ENCODE measurements at regions not wholly inside any gene's neighbourhood (a gene's known extent, or its start where the extent isn't known, plus 50 kb on each side); places are given as distances from the start of the nearest gene placed in this dataset.

DNA sequence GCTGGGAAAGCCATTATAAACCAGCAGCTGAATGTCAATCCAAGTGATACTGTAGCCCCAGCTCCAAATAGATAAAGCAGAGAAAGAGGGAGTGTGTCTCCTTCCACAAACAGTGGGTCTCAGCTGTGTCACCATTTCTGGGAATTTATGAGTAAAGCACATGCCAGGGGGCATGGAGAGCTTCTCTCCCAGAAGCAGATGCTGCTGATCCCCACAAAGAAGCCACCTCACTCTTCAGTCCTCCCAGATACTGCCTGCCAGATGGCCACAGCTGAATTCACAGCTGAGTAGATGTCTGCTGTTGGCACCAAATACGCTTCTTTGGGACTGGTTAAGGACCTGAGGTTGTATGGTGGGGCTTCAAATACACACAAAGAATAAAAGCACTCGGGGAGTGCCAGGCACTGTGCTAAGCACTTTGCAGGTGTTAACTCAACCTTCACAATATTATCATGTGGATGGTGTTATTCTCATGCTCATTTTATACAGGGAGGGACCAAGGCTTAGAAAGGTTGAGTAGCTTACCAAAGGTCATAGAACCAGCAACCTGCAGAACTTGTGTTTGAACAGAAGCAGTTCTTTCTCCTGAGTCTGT is 298.3 kb downstream of the CDH11 start:
- DNase-seq (ENCODE audit: low read depth) = no peak

DNA sequence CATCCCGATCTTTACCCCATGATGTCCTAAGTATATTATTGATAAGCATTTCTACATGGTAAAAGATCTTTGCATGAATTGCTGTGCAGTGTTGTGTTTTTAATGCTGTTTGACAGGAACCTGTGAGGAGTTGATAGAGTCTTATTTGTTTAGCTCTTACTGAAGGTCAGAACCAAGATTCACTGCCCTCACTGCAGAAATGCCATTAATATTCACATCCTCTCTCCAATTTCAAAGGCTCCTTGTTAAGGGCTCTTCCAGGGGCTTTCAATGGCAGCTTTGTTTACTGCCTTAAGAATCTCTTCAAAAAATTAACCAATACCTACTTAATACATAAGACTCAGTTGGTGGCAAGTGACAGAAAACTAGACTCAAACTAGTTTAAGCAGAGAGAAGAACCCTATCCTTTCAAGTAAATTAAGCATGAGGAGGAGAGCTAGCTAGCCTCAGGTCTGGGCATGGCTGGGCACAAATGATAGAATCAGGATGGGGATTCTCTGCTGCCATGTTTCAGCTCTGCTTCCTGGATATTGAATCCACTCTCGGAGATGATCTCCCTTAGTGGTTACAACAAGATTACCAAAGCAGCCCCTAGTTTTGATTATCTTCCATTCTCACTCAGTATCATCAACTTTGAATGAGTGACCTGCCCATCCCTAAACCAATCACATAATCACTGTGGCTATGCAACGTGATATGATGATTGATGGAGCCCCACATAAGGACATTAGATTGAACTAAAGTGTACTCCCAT is 311.8 kb downstream of the CDH11 start:
- DNase-seq (ENCODE audit: low read depth) = no peak

DNA sequence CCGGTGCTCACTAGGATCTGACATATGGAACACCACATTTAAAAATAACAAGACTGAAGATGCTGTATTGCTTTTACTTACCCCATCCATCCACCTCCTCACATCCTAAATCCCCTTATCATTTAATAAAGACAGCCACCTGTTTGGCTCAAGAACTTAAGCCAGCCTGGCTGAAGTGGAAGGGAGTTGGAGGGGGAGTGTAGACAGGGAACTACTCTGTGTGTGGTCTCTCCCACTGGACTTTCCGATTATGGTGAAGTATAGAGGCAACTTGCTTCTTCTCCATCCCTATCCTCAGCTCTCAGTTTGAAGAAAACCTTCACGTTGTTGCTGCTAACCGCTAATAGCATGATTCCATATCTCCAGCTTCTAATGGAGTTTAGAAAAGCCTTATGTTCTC is 313.4 kb downstream of the CDH11 start:
- no peak for DNase-seq (ENCODE audit: low read depth)

DNA sequence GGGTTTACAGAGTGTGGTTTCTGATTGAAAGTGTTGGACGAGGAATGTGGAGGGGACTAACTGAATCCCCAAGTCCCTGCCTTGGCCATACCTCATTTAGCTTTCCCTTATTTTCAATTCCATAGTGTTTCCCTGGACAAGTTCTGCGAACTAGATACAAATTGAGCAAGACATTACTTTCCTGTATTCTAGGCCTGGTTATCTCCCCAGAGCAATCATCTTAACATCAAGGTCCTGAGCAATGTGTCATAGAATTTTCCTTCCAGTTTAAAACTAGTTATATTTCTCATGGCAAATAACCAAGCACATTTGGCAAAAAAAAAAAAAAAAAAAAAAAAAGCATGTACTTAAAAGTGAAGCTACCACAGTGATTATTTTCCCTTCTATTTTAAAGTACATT is 330.1 kb downstream of the CDH11 start:
- DNase-seq (ENCODE audit: low read depth) = no peak

DNA sequence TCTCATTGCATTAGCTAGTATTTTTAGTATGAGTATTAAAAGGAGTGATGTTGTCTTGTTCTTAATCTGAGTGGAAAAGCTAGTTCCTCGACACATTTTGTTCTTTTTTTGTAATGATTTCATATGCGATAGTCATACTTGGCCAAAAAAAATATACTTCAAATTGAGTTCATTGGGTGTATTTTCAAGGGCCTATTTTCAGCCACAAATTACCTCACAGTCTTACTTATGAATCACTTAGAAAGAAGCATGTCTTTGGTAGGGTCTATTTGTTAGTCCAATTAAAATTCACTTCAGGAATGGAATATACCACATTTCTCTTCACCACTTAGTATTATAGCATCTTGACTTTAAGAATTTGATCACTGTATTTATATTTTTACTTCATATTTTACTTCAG is 337.2 kb downstream of the CDH11 start:
- DNase-seq (ENCODE audit: low read depth) = no peak

DNA sequence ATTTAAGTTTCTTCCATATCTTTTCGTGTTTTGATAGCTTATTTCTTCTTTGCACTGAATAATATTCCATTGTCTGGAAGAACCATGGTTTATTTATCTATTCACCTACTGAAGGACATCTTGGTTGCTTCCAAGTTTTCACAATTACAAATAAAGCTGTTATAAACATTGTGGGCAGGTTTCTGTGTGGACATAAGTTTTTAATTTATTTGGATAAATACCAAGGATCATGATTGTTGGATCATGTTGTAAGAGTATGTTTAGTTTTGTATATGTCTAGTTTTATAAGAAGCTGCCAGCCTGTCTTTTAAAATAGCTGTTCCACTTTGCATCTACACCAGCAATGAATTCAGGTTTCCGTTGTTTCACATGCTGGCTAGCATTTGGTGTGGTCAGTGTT is 339.4 kb downstream of the CDH11 start:
- no peak for DNase-seq (ENCODE audit: low read depth)

DNA sequence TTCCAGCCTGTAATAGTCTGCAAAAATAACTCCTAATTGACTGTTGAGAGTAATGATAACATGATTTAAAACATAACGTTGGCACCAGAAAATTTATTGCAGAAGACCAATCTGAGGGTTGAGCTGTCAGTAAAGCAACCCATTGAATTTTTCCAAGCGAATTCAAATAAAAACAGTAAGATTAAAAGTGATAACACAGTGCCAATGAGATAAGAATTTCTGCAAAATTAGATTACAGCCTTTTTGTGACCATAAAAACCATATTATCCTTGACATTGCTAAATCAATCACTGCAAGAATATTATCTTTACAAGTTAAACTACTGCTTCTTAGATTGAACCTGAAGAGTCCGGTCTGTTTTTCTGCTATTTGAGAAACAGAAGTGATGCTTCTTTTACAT is 341.4 kb downstream of the CDH11 start:
- no peak for DNase-seq (ENCODE audit: low read depth)

DNA sequence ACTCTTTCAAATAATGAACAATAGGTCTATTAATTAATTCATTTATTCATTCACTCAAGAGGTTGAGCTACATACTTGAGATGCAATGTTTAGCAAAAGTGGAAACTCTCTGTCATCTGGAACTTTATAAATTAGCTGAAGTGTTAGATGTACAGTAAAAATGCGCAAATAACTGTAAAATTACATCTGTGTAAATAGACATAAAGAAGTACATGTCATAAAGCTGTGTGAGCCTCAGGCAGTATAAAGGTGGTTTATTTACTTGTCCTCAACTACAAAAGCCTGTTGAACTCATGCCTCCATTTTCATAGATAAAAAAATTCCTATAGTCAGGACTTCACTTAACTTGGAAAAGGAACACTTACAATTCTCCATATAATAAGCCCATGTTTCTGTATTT is 343.1 kb downstream of the CDH11 start:
- no peak for DNase-seq (ENCODE audit: low read depth)

DNA sequence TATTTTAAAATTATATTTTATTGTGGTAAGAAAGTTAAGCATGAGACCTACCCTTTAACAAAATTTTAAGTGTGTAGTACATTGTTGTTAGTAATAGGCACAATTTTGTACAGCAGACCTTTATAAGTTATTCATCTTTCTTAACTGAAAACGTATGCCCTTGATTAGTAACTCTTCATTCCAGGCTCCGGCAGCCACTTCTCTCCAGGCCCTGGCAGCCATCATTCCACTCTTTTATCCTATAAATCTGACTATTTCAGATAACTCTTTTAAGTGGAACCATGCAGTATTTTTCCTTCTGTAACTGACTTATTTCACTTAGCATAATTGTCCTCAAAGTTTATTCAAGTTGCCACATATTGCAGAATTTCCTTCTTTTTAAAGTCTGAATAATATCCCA is 348.2 kb downstream of the CDH11 start:
- no peak for DNase-seq (ENCODE audit: low read depth)

DNA sequence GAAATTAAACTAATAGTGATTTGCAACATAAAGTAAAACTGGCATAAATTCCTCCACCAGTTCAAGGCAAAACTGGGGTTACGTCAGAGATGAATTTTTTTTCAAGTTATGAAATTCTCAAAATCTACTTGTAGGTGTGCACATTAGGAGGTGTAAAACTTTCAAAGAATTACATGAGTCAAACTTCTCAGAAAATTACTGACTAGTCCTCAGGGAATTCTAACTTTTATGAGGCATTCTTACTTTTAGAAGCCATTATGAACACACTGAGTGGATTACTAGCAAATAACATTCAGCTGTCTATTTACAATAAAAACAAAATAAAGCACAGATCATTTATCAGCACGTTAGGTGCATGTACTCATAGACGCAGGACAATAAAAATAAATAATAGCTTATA is 348.7 kb downstream of the CDH11 start:
- no peak for DNase-seq (ENCODE audit: low read depth)

DNA sequence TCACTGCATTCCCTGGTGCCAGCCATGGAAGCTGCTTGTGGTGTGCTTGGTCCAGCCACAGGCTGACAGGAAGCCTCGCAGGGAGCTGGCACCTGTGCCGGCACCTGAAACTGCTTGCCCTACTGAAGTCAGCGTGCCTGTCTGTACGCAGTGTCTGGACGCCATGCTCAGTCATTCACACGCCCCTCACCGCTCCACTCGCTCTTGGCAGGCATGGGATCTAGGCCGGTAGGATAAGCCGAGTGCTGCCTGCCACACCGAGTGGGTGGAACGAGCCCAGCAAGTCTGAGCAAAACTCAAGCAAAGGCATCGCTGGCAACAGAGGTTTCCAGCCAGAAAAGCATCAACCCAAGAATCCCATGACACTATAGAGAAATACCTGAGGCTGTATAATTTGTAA is 350.6 kb downstream of the CDH11 start:
- DNase-seq (ENCODE audit: low read depth) = no peak

DNA sequence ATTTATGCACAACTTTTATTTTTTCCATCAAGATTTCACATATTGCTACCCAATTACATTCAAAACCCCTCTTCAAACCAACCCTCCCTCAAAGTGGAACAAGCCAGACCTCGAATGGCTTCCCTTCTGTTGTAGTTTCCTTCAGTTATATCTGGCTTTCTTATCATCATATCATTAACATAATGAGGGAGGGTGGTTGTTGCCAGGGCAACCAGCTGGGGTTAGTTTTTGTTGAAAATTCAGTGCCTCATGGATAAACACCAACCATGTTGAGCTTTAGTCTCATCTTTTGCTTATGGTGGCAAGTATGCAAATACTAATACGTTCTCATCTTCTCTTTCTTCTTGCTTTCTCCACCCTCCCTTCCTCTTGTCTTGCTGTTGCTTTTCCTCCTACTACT is 359.7 kb downstream of the CDH11 start:
- no peak for DNase-seq (ENCODE audit: low read depth)

DNA sequence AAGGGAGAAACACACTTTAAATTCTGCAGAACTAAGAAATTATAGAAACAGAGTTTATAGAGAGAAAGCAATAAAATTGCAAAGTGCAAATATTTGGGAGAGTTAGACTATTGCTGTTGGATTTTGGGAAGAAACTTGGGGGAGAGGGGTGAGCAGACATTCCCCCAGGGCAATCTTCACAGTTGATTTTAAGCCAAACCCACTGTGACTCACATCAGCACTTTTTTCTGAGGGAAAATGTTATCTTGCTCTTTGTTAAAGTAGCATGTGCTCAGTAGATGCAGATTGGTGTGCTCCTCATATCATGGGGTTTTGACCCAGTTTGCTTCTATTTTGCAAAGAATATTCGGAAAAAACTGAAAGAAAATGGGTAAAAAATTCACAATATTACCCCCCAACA is 367.6 kb downstream of the CDH11 start:
- DNase-seq (ENCODE audit: low read depth) = peak; percentile 10

DNA sequence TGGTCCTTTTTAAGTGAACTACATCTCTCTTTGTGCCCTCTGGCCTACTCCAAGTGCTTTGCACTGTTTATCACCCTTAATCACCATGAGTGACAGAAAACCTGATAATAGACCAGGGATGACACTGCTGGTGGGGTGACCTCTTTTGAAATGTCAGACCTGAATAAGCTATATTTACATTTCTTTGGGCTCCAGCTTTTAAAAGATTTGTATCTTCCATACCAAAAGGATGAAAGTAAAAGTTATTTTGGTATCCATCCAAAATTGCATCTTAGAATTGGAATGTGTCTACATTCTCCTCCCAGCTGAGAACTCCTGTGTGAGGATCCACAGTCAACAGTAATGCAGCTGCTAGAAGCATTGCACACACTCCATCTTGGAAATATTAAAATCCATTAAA is 370.0 kb downstream of the CDH11 start:
- DNase-seq (ENCODE audit: low read depth) = peak; percentile 8

DNA sequence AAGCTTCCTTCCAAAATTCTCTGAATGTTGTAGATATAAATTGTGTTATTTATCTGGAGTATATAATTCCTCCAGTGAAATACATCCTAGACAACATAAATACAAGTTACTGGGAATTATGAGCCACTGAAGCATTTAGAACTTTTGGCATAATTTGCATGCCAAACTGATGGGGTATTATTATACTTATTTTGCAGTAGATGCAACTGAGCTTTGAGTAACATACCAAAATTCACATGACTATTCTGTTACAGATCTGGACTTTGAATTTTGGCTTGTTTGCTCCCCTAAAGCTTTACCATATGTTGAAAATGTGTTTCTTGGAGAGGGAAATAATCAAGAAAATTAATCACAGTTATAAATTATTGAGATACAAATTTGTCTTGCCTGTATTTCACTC is 372.5 kb downstream of the CDH11 start:
- no peak for DNase-seq (ENCODE audit: low read depth)

DNA sequence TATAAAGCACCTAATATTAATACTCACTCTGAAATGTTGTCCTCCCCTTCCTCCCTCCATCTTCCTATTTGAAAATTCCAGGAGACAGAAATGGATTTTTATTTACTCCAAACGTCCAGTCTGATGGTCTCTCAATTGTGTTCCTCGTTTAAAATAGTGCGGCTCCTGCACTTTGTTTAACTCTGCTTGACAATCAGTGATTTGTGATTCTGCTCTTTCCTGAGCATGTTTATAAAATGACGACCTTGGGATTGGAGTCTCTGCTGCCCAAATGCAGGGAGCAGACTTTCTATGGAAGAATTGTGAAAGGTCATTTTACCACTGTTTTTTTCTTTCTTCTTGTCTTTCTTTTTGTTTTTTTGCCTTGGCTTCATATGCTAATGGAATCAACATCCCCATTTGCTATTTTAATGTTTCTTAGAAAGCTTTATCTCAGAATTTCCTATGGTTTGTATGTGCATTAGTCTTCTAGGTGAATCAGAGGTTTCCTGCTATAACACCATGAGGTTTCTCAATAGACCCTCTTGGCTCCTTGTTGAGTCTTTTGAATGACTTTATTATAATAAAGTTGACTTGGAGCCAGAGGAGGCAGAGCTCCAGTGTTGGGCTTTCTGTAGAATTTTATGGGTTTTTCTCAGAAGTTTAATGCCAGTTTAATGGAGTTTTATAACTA is 376.5 kb downstream of the CDH11 start:
- DNase-seq (ENCODE audit: low read depth) = no peak

DNA sequence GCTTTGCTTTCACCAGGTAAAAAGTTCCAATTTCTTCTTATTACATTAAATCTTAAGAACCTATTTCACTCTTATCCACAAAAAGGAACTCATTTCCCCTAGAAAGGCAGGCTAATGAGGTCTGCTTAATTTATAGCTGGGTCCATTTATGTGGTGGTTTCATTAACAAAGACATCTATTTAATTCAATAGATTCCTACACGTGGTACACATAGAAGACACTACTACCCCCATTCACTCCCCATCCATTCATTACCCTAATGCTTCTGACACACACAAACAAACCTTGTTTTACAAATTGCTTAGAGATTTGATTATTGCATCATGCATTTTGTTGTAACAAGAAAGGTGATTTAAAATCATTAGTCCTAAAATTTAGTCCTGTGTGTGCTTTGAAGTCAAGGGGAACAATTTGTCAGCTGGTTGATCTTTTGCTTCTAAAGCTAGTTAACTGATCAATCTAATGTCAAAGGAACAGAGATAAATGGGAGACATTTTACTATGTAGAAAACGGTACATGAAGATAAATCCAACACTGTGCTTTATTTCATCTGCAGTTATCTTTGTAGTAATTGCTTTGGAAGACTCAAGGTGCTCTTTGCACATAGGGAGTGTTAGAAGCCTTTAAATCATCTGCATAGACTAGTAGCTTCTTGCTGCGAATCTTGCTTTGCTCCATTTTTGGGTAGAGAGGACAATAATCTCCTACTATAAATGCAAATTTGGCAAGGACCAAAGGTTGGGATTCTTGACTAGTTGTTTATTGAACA is 379.2 kb downstream of the CDH11 start:
- no peak for DNase-seq (ENCODE audit: low read depth)

DNA sequence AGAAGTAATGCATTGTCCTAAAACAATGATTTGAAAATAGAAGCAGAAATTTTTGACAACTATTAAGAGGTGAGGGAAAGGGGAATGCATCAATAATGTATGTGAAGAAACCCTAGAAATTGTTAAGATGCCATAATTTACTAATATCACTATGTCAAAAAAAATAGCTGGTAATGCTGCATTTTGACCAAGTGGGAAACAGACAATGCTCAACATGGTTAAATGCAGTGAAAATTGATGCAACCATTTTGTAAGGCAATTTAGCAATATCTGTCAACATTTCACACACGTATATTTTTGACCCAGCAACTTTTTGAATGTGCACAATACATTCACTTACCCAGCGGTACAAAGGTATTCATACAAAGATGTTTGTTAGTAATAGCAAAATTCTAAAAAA is 381.6 kb downstream of the CDH11 start:
- no peak for DNase-seq (ENCODE audit: low read depth)

DNA sequence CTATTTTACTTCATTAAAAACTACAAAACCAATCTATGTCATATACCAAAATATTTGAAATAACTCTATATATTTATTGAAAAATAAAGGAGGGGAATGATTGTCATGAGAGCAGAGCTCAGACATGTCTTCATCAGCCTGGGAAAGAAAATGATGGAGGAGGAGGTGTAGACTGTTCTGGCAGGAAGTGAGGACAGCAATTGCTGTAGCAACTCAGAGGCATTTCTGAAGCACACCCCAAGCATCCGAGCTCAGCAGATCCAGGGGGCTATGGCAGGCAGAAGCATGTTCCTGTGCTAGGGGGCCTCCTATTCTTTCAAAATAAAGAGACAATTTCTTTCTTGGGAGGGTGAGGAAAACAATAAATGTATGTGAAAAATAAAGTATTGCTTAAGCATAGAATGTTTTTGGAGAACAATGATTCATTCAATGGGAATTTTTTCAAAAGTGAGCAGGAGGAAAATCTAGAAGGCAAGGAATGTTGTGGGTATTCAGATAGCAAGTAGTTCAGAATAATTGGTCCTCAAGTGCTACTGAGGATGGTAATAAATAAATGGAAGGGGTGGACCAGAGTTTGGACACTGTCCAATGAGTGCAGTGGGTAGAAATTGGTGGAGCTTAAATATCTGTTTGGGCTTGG is 383.4 kb downstream of the CDH11 start:
- peak; percentile 26 for DNase-seq (ENCODE audit: low read depth)

DNA sequence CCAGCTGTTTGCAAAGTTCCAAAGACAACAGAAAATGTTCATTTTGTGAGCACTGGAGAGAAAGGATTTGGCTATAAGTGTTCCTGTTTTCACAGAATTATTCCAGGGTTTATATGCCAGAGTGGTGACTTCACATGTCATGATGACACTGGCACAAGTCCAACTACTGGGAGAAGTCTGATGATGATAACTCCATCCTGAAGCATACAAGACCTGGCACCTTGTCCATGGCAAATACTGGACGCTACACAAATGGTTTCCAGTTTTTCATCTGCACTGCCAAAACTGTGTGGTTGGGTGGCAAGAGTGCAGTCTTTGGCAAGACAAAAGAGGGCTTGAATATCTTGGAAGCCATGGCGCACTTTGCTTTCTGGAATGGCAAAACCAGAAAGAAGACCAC is 385.0 kb downstream of the CDH11 start:
- no peak for DNase-seq (ENCODE audit: low read depth)

DNA sequence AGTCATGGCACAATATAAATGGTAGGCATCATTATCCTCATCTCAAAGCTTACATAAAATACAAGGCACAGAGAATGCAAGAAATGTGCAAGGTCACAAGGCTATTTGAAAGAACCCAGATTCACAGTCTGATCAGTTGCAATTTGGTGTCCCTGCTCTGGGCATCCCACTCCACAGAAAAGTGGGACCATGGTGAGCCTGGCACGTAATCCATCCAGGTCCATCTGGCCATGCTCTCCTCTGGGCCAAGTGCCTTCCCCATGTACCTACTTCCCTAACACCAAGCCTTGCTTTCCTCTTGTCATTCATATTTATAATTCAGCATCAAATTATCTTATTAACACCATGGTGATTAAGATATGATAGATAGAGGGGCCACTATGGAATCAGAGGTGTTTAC is 390.0 kb downstream of the CDH11 start:
- no peak for DNase-seq (ENCODE audit: low read depth)

DNA sequence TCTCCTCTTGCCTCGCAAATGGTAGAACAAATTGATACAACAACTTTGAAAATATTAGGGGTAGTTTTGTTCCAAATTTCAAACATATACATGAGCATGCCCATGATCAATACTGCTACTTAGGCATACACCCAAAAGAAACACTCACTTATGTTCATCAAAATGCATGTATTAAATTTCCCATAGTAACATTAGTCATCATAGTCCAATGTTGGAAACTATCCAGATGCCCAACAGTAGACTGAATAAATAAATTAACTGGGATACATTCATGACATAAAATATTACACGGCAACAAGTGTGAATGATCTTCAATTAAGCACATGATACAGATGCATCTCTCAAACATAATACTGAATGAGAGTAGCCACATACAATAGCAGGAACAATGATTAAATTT is 391.6 kb downstream of the CDH11 start:
- no peak for DNase-seq (ENCODE audit: low read depth)
